AG09319 (cell line): ENCODE measurements at regions not wholly inside any gene's neighbourhood (a gene's known extent, or its start where the extent isn't known, plus 50 kb on each side); places are given as distances from the start of the nearest gene placed in this dataset.

Experiments
- DNase-seq: peaks from one replicate; pipeline ENCODE4 v3.0.0-alpha.2; 2010; ENCODE audit warnings: low read depth; ENCODE audit errors: extremely low read depth
- CTCF ChIP-seq: IDR thresholded peaks from 2 replicates; pipeline ENCODE4 v1.5.1; 2011; ENCODE audit warnings: low read depth, mild to moderate bottlenecking, inconsistent platforms, low read length, moderate library complexity

DNA sequence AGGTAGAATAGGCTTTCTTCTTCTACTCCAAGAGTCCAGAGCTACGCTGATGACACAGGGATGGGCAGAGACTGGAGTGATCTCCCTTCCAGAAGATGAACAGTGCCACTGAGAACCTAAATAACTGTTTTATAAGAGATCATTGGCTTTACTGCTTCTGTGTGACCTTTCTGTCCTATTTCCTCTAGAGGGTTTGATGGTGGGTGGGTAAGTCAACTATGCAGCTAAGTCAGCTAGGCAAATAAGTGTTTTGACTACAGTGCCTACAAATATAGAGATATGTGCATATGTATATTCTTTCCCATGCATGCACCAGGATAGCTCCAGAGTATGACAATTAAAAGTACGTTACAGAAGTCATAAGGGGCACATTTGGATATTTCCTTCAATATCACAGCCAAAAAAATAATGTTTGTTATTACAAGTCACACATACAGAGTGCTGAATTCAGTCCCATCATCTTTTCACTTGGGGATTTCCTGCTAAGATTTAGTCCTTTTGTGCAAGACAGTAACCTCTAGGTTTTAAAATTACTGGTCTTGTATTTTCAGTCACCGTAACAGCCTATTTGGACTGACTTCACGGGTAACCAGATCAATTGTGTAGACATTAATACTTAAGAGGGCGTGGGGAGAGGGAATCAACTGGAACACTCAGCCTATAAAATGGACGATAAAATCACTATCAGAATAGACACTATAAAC is 412.6 kb upstream of the SOX5 start:
- TF ChIP-seq CTCF = no peak
- DNase-seq = no peak

- no peak for TF ChIP-seq CTCF
- DNase-seq = no peak
Observed at GRCh38 chr12:24360907-24361306, 411.4 kb upstream of the SOX5 start.

- no peak for DNase-seq
- TF ChIP-seq CTCF = no peak
Observed at GRCh38 chr12:24360461-24360860, 411.0 kb upstream of the SOX5 start.

GRCh38 chr12:24360057-24360456 is 410.6 kb upstream of the SOX5 start:
- no peak for DNase-seq
- no peak; the same call in 1 of the 2 replicates for TF ChIP-seq CTCF

- no peak for DNase-seq
- TF ChIP-seq CTCF = no peak
Observed at GRCh38 chr12:24359418-24359817, 409.9 kb upstream of the SOX5 start.

DNA sequence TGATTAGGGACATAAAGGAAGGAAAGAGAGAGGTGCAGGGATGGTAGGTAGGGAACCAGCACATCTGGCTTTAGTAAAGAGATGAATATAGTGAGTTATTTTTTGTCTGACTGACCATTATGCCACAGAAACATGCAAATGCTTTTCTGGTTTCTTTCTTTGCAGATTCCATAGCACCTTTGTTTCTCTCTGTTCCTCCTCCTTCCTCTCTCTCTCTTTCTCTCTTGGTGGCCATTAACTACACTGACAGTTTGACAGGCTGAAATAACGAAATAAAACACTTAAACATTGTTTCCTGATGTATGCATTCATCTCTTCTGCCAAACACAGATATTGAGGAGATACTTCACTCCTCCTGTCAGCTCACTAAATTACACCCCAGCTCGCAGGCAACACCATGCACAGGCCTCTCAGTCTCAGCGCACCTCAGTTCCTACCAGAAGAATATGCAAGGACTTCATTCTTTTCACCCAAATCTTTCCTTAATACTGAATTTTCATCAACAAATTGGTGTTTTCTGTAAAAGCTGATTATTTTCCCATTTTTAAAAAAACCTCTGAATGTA is 406.9 kb upstream of the SOX5 start:
- no peak for DNase-seq
- TF ChIP-seq CTCF = no peak

- DNase-seq = no peak
- TF ChIP-seq CTCF = no peak
Observed at GRCh38 chr12:24352363-24352762, 402.9 kb upstream of the SOX5 start.
